GM12865 (cell line): ENCODE measurements at regions not wholly inside any gene's neighbourhood (a gene's known extent, or its start where the extent isn't known, plus 50 kb on each side); places are given as distances from the start of the nearest gene placed in this dataset.

Source experiments
- DNase-seq: peaks from one replicate; pipeline ENCODE4 v3.0.0; 2010; ENCODE audit warnings: low read depth
- H3K4me3 ChIP-seq: 2 replicates; pipeline ENCODE4 v1.5.1; 2011; ENCODE audit warnings: mild to moderate bottlenecking, low read depth, low read length, control low read depth
- TF ChIP-seq, protein P1 (sequence below): IDR thresholded peaks from 2 replicates; pipeline ENCODE4 v1.5.1; 2011; ENCODE audit warnings: low read length, control low read depth, low read depth, inconsistent platforms; ENCODE audit not compliant: insufficient read depth; ENCODE audit errors: missing control alignments

DNA sequence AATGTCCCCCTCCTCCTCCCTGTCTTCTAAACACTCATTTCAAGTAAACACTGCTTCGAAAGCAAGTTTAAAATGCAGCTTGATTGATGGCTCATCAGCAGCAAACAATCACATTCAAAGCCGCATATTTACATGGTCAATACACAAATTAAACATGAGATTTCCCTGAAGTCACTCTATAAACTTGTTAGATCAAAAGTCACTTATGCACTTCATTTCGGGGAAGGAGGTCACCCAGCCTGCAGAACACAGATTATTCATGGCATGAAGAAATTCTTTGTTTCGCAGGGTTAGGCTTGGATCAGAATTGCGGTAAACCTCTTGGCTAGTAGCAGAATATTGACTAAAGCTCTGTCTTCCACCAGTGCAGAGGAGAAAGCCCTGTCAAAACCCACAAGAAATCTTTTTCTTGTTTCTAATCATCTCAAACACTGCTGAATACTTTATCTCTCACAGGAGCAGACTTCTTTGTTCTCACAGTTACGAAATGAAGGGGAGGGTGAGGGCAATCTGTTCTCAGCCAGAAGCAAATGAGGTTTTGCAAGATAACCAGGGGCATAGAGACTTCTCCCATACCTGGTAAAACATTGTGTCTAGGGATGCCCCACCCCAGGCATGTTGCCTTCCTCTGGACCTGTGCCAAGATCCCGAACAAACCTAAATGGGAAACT is 133.3 kb upstream of the CHL1 start:
- no peak for DNase-seq
- H3K4me3 ChIP-seq = no peak overlapping the region
- TF ChIP-seq, protein P1, sequence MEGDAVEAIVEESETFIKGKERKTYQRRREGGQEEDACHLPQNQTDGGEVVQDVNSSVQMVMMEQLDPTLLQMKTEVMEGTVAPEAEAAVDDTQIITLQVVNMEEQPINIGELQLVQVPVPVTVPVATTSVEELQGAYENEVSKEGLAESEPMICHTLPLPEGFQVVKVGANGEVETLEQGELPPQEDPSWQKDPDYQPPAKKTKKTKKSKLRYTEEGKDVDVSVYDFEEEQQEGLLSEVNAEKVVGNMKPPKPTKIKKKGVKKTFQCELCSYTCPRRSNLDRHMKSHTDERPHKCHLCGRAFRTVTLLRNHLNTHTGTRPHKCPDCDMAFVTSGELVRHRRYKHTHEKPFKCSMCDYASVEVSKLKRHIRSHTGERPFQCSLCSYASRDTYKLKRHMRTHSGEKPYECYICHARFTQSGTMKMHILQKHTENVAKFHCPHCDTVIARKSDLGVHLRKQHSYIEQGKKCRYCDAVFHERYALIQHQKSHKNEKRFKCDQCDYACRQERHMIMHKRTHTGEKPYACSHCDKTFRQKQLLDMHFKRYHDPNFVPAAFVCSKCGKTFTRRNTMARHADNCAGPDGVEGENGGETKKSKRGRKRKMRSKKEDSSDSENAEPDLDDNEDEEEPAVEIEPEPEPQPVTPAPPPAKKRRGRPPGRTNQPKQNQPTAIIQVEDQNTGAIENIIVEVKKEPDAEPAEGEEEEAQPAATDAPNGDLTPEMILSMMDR = no peak

DNA sequence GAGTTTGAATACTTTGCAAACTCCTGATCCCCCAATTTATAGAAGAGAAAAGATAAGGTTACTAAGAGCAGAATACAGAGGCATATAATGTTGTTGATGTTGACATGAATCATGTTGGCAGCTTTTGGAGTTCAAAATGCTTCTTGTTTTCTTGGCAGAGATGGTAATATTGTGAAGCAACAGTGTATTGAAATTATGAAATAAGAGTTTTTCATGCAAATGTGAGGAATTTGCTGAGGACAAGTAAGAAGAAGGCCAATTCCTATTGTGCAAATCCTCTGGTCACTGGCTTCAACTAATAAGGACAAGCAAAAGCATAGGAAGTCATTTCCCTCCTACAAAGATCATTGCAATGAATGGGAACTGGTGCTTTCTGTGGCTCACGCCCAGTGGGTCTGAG is 126.9 kb upstream of the CHL1 start:
- no peak for DNase-seq
- no peak overlapping the region for H3K4me3 ChIP-seq
- TF ChIP-seq, protein P1 = no peak

DNA sequence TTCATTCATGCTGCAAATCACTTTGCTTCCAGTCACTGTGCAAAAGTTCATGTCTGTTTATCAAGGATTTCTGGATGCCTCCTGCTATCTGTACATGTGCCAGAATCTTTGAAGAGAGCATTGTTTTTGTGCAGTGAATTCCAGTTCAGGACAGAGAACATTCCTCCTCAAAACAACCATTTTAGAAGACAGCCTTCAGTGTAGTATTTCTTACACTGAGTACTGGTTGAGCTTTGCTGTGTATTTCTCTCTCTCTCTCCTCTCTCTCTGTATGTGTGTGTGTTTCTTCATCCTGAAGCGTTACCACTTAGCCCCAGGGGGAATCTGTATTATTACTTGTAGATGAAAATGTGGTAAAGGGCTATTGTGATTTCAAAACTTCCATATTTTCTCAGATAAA is 123.8 kb upstream of the CHL1 start:
- no peak for DNase-seq
- no peak overlapping the region for H3K4me3 ChIP-seq
- TF ChIP-seq, protein P1 = no peak

DNA sequence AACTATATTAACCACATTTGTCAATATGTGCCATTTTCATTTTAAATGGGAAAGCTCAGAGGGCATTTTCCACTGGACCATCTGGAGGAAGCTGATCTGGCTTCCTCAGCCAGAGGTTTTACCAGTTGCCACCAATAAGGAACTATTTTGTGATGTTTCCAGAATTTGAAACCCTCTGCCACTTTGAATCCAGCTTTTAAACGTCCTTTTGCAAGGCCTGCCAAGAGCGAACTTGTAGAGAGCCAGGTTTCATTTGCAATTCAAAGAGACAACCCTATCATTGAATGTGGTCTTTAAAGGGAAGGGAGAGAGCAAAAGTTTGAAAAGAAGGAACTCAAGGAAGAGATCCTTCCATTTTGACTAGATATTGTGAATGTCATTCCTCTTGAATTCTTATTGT is 123.3 kb upstream of the CHL1 start:
- H3K4me3 ChIP-seq = no peak overlapping the region
- TF ChIP-seq, protein P1 = no peak

DNA sequence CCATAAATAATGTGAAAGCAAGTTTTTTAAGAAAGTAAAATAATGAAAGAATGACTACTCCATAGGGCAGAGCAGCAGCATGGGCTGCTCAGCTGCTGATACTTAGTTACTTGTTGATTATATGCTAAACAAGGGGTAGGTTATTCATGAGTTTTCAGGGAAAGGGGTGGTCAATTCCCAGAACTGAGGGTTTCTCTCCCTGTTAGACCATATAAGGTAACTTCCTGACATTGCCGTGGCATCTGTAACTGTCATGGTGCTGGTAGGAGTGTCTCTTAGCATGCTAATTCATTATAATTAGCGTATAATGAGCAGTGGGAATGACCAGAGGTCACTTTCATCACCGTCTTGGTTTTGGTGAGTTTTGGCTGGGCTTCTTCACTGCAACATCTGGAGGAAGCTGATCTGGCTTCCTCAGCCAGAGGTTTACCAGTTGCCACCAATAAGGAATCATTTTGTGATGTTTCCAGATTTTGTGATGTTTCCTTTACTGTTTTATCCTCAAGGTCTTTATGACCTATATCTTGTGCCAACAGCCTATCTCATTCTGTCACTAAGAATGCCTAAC is 121.8 kb upstream of the CHL1 start:
- no peak overlapping the region for H3K4me3 ChIP-seq
- TF ChIP-seq, protein P1 = no peak
- no peak for DNase-seq

More for the DNA sequence above, 123.3 kb upstream of the CHL1 start:
- no peak for DNase-seq

DNA sequence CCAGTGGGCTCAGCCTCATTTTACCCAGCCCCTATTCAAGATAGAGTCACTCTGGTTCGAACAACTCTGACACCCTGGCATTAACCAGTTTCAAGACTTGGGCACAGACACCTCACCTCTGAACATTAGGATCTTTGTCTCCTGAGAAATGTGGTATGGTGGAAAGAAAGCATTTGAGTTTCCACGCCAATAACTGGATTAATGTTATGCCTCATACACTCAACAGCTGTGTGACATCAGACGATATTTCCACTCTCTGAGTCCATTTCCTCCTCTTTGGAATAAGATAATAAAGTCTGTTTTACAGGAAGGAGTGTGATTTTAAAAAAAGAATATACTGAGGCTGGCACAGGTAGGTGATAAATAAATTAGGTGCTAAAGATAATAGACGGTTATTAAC is 121.3 kb upstream of the CHL1 start:
- no peak for DNase-seq
- TF ChIP-seq, protein P1 = no peak
- no peak overlapping the region for H3K4me3 ChIP-seq

DNA sequence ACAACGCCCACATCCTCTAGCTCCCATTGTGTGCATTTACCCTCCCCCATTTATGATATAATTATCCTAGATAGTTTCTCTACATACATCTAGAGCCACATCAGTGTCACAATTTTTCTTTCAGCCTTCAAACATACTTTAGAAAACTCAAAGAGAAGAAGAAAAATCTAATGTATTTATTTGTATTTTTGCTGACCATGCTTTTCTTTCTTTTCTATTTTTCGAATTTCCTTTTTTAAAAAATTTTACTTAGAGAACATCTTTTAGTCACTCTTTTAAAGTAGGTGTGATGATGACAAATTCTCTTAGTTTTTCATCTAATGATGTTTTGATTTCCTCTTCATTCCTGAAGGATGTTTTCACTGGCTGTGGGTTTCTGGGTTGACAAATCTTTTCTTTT is 117.0 kb upstream of the CHL1 start:
- DNase-seq = no peak
- TF ChIP-seq, protein P1 = no peak
- H3K4me3 ChIP-seq = no peak overlapping the region
